HEK293 (cell line): ENCODE measurements at regions not wholly inside any gene's neighbourhood (a gene's known extent, or its start where the extent isn't known, plus 50 kb on each side); places are given as distances from the start of the nearest gene placed in this dataset.

ENCODE experiments used
- CTCF ChIA-PET: fragments of 350-600 bp; formaldehyde crosslinking; extraction: SDS; loops from one replicate; lab custom pipeline; 2021; ENCODE audit warnings: antibody characterized with exemption; lab: Yijun Ruan, JAX
- POLR2A ChIA-PET: fragments of 300-600 bp; formaldehyde crosslinking; extraction: SDS; loops from one replicate; lab custom pipeline; 2020; ENCODE audit warnings: antibody characterized with exemption, inconsistent platforms; lab: Yijun Ruan, JAX
- H3K27ac ChIP-seq: fragments of 200-500 bp; sonication (Bioruptor generic); 2 replicates; pipeline ENCODE4 v1.5.1; 2014; ENCODE audit warnings: low read depth, low read length, control low read depth, inconsistent platforms; ENCODE audit errors: extremely low read depth
- H3K36me3 ChIP-seq, 2 experiments: fragments of 200-500 bp in 1 of 2; sonication (Bioruptor generic) in 1 of 2; 1 replicate in 1 of 2; 2 replicates in 1 of 2; pipeline ENCODE4 v1.5.1; 2014 to 2017; ENCODE audit warnings: inconsistent platforms in 2 of 2, low read length in 2 of 2; ENCODE audit not compliant: control insufficient read depth in 2 of 2, insufficient read depth in 1 of 2
- H3K4me1 ChIP-seq: fragments of 200-500 bp; sonication (Bioruptor generic); 2 replicates; pipeline ENCODE4 v1.5.1; 2014; ENCODE audit warnings: mild to moderate bottlenecking, low read length, inconsistent platforms; ENCODE audit not compliant: control insufficient read depth, insufficient read depth
- H3K4me3 ChIP-seq: 2 replicates; pipeline ENCODE4 v1.5.1; 2011; ENCODE audit warnings: low read depth, mild to moderate bottlenecking, control low read depth, low read length, moderate library complexity
- H3K9me3 ChIP-seq: fragments of 200-500 bp; sonication (Bioruptor generic); 2 replicates; pipeline ENCODE4 v1.5.1; 2014; ENCODE audit warnings: low read depth, low read length, inconsistent platforms; ENCODE audit not compliant: control insufficient read depth, insufficient read depth
- KLF7 ChIP-seq: fragments of 450-650 bp; formaldehyde crosslinking; IDR thresholded peaks from 2 replicates; pipeline ENCODE4 v1.5.1; 2016; ENCODE audit warnings: missing biosample characterization, missing genetic modification characterization, borderline replicate concordance
- PRDM2 ChIP-seq: fragments of 450-650 bp; formaldehyde crosslinking; IDR thresholded peaks from 2 replicates; pipeline ENCODE4 v1.5.1; 2016; ENCODE audit warnings: missing biosample characterization, missing genetic modification characterization, borderline replicate concordance
- PRDM6 ChIP-seq: fragments of 450-650 bp; formaldehyde crosslinking; IDR thresholded peaks from 2 replicates; pipeline ENCODE4 v1.5.1; 2017; ENCODE audit warnings: missing biosample characterization, missing genetic modification characterization
- YY2 ChIP-seq: fragments of 450-650 bp; formaldehyde crosslinking; IDR thresholded peaks from 2 replicates; pipeline ENCODE4 v1.5.1; 2016; ENCODE audit warnings: missing biosample characterization, missing genetic modification characterization
- ZBTB17 ChIP-seq: fragments of 450-650 bp; formaldehyde crosslinking; IDR thresholded peaks from 2 replicates; pipeline ENCODE4 v1.5.1; 2016; ENCODE audit warnings: missing biosample characterization, missing genetic modification characterization
- ZFP37 ChIP-seq: fragments of 450-650 bp; formaldehyde crosslinking; IDR thresholded peaks from 2 replicates; pipeline ENCODE4 v1.5.1; 2016; ENCODE audit warnings: missing biosample characterization, missing genetic modification characterization
- ZFP41 ChIP-seq: fragments of 450-650 bp; formaldehyde crosslinking; IDR thresholded peaks from 2 replicates; pipeline ENCODE4 v1.5.1; 2016; ENCODE audit warnings: missing biosample characterization, missing genetic modification characterization, borderline replicate concordance
- ZNF121 ChIP-seq: fragments of 450-650 bp; formaldehyde crosslinking; IDR thresholded peaks from 2 replicates; pipeline ENCODE4 v1.5.1; 2016; ENCODE audit warnings: missing biosample characterization, missing genetic modification characterization
- ZNF132 ChIP-seq: fragments of 450-650 bp; formaldehyde crosslinking; IDR thresholded peaks from 2 replicates; pipeline ENCODE4 v1.5.1; 2017; ENCODE audit warnings: missing biosample characterization, missing genetic modification characterization, borderline replicate concordance
- ZNF138 ChIP-seq: fragments of 450-650 bp; formaldehyde crosslinking; IDR thresholded peaks from 2 replicates; pipeline ENCODE4 v1.5.1; 2016; ENCODE audit warnings: missing biosample characterization, missing genetic modification characterization, borderline replicate concordance
- ZNF223 ChIP-seq: fragments of 450-650 bp; formaldehyde crosslinking; IDR thresholded peaks from 2 replicates; pipeline ENCODE4 v1.5.1; 2016; ENCODE audit warnings: missing biosample characterization, missing genetic modification characterization
- ZNF37A ChIP-seq: fragments of 450-650 bp; IDR thresholded peaks from 2 replicates; pipeline ENCODE4 v1.5.1; 2018; ENCODE audit warnings: missing biosample characterization, missing genetic modification characterization
- ZNF501 ChIP-seq: fragments of 450-650 bp; formaldehyde crosslinking; IDR thresholded peaks from 2 replicates; pipeline ENCODE4 v1.5.1; 2016; ENCODE audit warnings: missing biosample characterization, missing genetic modification characterization
- ZNF549 ChIP-seq: fragments of 450-650 bp; IDR thresholded peaks from 2 replicates; pipeline ENCODE4 v1.5.1; 2018; ENCODE audit warnings: missing biosample characterization, missing genetic modification characterization, mild to moderate bottlenecking, inconsistent platforms, moderate library complexity
- ZNF76 ChIP-seq: fragments of 450-650 bp; formaldehyde crosslinking; IDR thresholded peaks from 2 replicates; pipeline ENCODE4; 2016; ENCODE audit warnings: low read depth, missing biosample characterization, missing genetic modification characterization, borderline replicate concordance
- ZNF830 ChIP-seq: fragments of 450-650 bp; IDR thresholded peaks from 2 replicates; pipeline ENCODE4 v1.5.0; 2018; ENCODE audit warnings: missing biosample characterization, missing genetic modification characterization, low read depth, mild to moderate bottlenecking, moderate library complexity
- TF ChIP-seq, protein P1 (sequence below): fragments of 450-650 bp; formaldehyde crosslinking; IDR thresholded peaks from 2 replicates; pipeline ENCODE4 v1.5.1; 2016; ENCODE audit warnings: missing biosample characterization, missing genetic modification characterization
- TF ChIP-seq, protein P2 (sequence below): fragments of 450-650 bp; formaldehyde crosslinking; conservative IDR thresholded peaks from 2 replicates; pipeline ENCODE4 v1.5.1; 2016; ENCODE audit warnings: low read depth, missing biosample characterization, missing genetic modification characterization
- TF ChIP-seq, protein P3 (sequence below): fragments of 450-650 bp; formaldehyde crosslinking; IDR thresholded peaks from 2 replicates; pipeline ENCODE4 v1.5.1; 2016; ENCODE audit warnings: missing biosample characterization, missing genetic modification characterization, low read depth
- TF ChIP-seq, protein P4 (sequence below): fragments of 450-650 bp; formaldehyde crosslinking; IDR thresholded peaks from 2 replicates; pipeline ENCODE4 v1.5.1; 2016; ENCODE audit warnings: missing biosample characterization, missing genetic modification characterization

- no peak for TF ChIP-seq PRDM2 (tag by site-specific recombination)
- TF ChIP-seq, protein P1, sequence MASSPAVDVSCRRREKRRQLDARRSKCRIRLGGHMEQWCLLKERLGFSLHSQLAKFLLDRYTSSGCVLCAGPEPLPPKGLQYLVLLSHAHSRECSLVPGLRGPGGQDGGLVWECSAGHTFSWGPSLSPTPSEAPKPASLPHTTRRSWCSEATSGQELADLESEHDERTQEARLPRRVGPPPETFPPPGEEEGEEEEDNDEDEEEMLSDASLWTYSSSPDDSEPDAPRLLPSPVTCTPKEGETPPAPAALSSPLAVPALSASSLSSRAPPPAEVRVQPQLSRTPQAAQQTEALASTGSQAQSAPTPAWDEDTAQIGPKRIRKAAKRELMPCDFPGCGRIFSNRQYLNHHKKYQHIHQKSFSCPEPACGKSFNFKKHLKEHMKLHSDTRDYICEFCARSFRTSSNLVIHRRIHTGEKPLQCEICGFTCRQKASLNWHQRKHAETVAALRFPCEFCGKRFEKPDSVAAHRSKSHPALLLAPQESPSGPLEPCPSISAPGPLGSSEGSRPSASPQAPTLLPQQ (tag by site-specific recombination): no peak
- TF ChIP-seq ZNF549 (tag by site-specific recombination): no peak
- no peak for TF ChIP-seq YY2
- no peak for TF ChIP-seq ZNF121 (tag by site-specific recombination)
Measured at GRCh38 chr3:34421762-34422161, 623.3 kb downstream of the PDCD6IP start (continued).

- Histone ChIP-seq H3K4me3 (no peak overlapping the region), H3K36me3 (no peaks in the 10 kb centered on the region), H3K4me1 (no peaks in the 10 kb centered on the region), H3K9me3 (no peaks in the 10 kb centered on the region), H3K27ac (no peak overlapping the region)
- CTCF ChIA-PET: no interaction called here
- POLR2A ChIA-PET: no interaction called here
- TF ChIP-seq ZNF501 (tag by site-specific recombination) (no peak), ZBTB17 (tag by site-specific recombination) (no peak), ZNF76 (tag by site-specific recombination) (no peak), ZNF830 (tag by site-specific recombination) (no peak), ZNF138 (no peak), ZNF37A (tag by site-specific recombination) (no peak), PRDM6 (no peak), KLF7 (tag by site-specific recombination) (no peak), ZFP41 (tag by site-specific recombination) (no peak), ZFP37 (tag by site-specific recombination) (no peak), ZNF223 (tag by site-specific recombination) (no peak), ZNF132 (no peak)
- TF ChIP-seq, protein P2, sequence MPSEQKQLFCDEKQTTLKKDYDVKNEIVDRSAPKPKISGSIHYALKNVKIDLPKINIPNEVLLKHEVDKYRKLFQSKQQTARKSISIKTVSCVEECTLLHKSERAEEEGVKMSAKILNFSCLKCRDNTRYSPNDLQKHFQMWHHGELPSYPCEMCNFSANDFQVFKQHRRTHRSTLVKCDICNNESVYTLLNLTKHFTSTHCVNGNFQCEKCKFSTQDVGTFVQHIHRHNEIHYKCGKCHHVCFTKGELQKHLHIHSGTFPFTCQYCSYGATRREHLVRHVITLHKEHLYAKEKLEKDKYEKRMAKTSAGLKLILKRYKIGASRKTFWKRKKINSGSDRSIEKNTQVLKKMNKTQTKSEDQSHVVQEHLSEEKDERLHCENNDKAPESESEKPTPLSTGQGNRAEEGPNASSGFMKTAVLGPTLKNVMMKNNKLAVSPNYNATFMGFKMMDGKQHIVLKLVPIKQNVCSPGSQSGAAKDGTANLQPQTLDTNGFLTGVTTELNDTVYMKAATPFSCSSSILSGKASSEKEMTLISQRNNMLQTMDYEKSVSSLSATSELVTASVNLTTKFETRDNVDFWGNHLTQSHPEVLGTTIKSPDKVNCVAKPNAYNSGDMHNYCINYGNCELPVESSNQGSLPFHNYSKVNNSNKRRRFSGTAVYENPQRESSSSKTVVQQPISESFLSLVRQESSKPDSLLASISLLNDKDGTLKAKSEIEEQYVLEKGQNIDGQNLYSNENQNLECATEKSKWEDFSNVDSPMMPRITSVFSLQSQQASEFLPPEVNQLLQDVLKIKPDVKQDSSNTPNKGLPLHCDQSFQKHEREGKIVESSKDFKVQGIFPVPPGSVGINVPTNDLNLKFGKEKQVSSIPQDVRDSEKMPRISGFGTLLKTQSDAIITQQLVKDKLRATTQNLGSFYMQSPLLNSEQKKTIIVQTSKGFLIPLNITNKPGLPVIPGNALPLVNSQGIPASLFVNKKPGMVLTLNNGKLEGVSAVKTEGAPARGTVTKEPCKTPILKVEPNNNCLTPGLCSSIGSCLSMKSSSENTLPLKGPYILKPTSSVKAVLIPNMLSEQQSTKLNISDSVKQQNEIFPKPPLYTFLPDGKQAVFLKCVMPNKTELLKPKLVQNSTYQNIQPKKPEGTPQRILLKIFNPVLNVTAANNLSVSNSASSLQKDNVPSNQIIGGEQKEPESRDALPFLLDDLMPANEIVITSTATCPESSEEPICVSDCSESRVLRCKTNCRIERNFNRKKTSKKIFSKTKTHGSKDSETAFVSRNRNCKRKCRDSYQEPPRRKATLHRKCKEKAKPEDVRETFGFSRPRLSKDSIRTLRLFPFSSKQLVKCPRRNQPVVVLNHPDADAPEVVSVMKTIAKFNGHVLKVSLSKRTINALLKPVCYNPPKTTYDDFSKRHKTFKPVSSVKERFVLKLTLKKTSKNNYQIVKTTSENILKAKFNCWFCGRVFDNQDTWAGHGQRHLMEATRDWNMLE (tag by site-specific recombination): no peak
- TF ChIP-seq, protein P3, sequence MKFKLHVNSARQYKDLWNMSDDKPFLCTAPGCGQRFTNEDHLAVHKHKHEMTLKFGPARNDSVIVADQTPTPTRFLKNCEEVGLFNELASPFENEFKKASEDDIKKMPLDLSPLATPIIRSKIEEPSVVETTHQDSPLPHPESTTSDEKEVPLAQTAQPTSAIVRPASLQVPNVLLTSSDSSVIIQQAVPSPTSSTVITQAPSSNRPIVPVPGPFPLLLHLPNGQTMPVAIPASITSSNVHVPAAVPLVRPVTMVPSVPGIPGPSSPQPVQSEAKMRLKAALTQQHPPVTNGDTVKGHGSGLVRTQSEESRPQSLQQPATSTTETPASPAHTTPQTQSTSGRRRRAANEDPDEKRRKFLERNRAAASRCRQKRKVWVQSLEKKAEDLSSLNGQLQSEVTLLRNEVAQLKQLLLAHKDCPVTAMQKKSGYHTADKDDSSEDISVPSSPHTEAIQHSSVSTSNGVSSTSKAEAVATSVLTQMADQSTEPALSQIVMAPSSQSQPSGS (tag by site-specific recombination): no peak
- TF ChIP-seq, protein P4, sequence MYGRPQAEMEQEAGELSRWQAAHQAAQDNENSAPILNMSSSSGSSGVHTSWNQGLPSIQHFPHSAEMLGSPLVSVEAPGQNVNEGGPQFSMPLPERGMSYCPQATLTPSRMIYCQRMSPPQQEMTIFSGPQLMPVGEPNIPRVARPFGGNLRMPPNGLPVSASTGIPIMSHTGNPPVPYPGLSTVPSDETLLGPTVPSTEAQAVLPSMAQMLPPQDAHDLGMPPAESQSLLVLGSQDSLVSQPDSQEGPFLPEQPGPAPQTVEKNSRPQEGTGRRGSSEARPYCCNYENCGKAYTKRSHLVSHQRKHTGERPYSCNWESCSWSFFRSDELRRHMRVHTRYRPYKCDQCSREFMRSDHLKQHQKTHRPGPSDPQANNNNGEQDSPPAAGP (tag by site-specific recombination): no peak
Measured at GRCh38 chr3:34439796-34440195, 641.4 kb downstream of the PDCD6IP start.
